GM23338 (cell line): ENCODE measurements at regions not wholly inside any gene's neighbourhood (a gene's known extent, or its start where the extent isn't known, plus 50 kb on each side); places are given as distances from the start of the nearest gene placed in this dataset.

Experiments
- ATAC-seq: fragments of 200-7000 bp; cut with Tn5 transposase; 3 replicates; pipeline ENCODE4 v1.9.1; 2020
- DNase-seq: peaks from one replicate; pipeline ENCODE4 v3.0.0-alpha.2; 2015; ENCODE audit warnings: low spot score
- H2AFZ ChIP-seq: fragments of 200-600 bp; sonication (generic); 2 replicates; pipeline ENCODE4 v1.8.0; 2016; ENCODE audit warnings: antibody characterized with exemption, mild to moderate bottlenecking, moderate library complexity
- H3F3A ChIP-seq: fragments of 200-600 bp; sonication (generic); replicated peaks from 2 replicates; pipeline ENCODE4 v1.8.0; 2017; ENCODE audit warnings: antibody characterized with exemption, mixed run types, low read depth
- H3K27ac ChIP-seq: fragments of 200-600 bp; sonication (generic); 2 replicates; pipeline ENCODE4 v1.6.1; 2016; ENCODE audit warnings: low read depth
- H3K27me3 ChIP-seq: fragments of 200-600 bp; sonication (generic); 2 replicates; pipeline ENCODE4 v1.8.0; 2016; ENCODE audit warnings: mild to moderate bottlenecking, mixed run types, moderate library complexity; ENCODE audit not compliant: insufficient read depth
- H3K36me3 ChIP-seq: fragments of 200-600 bp; sonication (generic); 2 replicates; pipeline ENCODE4 v1.8.0; 2016; ENCODE audit warnings: mild to moderate bottlenecking; ENCODE audit not compliant: insufficient read depth
- H3K4me1 ChIP-seq: fragments of 200-600 bp; sonication (generic); 2 replicates; pipeline ENCODE4 v1.8.0; 2016; ENCODE audit warnings: mild to moderate bottlenecking, moderate library complexity; ENCODE audit not compliant: insufficient read depth
- H3K4me2 ChIP-seq: fragments of 200-600 bp; sonication (generic); 2 replicates; pipeline ENCODE4 v1.7.1; 2017; ENCODE audit warnings: mixed run types
- H3K4me3 ChIP-seq: fragments of 200-600 bp; sonication (generic); 2 replicates; pipeline ENCODE4 v1.6.1; 2016; ENCODE audit warnings: mixed run types
- H3K79me2 ChIP-seq: fragments of 200-600 bp; sonication (generic); replicated peaks from 2 replicates; pipeline ENCODE4 v1.8.0; 2017; ENCODE audit warnings: mild to moderate bottlenecking; ENCODE audit not compliant: insufficient read depth
- H3K9me2 ChIP-seq: fragments of 200-600 bp; sonication (generic); 2 replicates; pipeline ENCODE4 v1.8.0; 2017; ENCODE audit not compliant: insufficient read depth
- H4K20me1 ChIP-seq: fragments of 200-600 bp; sonication (generic); replicated peaks from 2 replicates; pipeline ENCODE4 v1.8.0; 2017; ENCODE audit warnings: mild to moderate bottlenecking; ENCODE audit not compliant: insufficient read depth
- H3K27ac Mint-ChIP-seq: 2 replicates; pipeline ENCODE4 v1.8.0; 2020; ENCODE audit warnings: inconsistent platforms, mild to moderate bottlenecking, moderate library complexity, mixed read lengths
- H3K27me3 Mint-ChIP-seq: 3 replicates; pipeline ENCODE4 v1.8.0; 2022; ENCODE audit warnings: low read depth, mild to moderate bottlenecking, moderate library complexity, mixed read lengths, inconsistent platforms; ENCODE audit not compliant: insufficient read depth, poor library complexity
- H3K36me3 Mint-ChIP-seq: 3 replicates; pipeline ENCODE4 v1.8.0; 2021; ENCODE audit warnings: low read depth, mild to moderate bottlenecking, inconsistent platforms, moderate library complexity, mixed read lengths
- H3K4me1 Mint-ChIP-seq: 3 replicates; pipeline ENCODE4 v1.8.0; 2020; ENCODE audit warnings: mild to moderate bottlenecking, inconsistent platforms, mixed read lengths
- H3K4me3 Mint-ChIP-seq: 3 replicates; pipeline ENCODE4 v1.8.0; 2021; ENCODE audit warnings: moderate library complexity, mild to moderate bottlenecking, inconsistent platforms, mixed read lengths
- H3K9me3 Mint-ChIP-seq: 3 replicates; pipeline ENCODE4 v1.8.0; 2020; ENCODE audit warnings: moderate library complexity, mild to moderate bottlenecking, inconsistent platforms, mixed read lengths
- CTCF ChIP-seq, 2 experiments: fragments of 200-600 bp in 1 of 2; sonication (generic) in 1 of 2; conservative IDR thresholded peaks; 2 replicates each; pipeline versions ENCODE4 v1.5.1 to v1.6.1; 2016 to 2017; ENCODE audit warnings: antibody characterized with exemption in 2 of 2, low read depth in 2 of 2, mild to moderate bottlenecking in 2 of 2, moderate library complexity in 1 of 2
- JUNB ChIP-seq: IDR thresholded peaks from one replicate; pipeline ENCODE4 v1.6.1; 2016; ENCODE audit warnings: antibody characterized with exemption; ENCODE audit not compliant: unreplicated experiment
- POLR2AphosphoS5 ChIP-seq: IDR thresholded peaks from 2 replicates; pipeline ENCODE4 v1.6.1; 2016; ENCODE audit warnings: antibody characterized with exemption, low read depth
- ZNF114 ChIP-seq: fragments of 250-450 bp; sonication (Bioruptor Pico); IDR thresholded peaks from 2 replicates; pipeline ENCODE4 v1.5.0; 2020; ENCODE audit warnings: mild to moderate bottlenecking, moderate library complexity
- ZNF462 ChIP-seq: fragments of 250-450 bp; sonication (Bioruptor Pico); IDR thresholded peaks from 2 replicates; pipeline ENCODE4 v1.5.0; 2020; ENCODE audit warnings: mild to moderate bottlenecking, moderate library complexity

GRCh38 chr1:190633488-190633887 lies 155.8 kb upstream of the BRINP3 start:
- no peaks in the 10 kb centered on the region for H3F3A ChIP-seq
- H4K20me1 ChIP-seq = no peaks in the 10 kb centered on the region
- no peak overlapping the region for H3K4me3 ChIP-seq
- no peaks in the 10 kb centered on the region for H3K79me2 ChIP-seq
- no peaks in the 10 kb centered on the region for H3K4me1 ChIP-seq
- ATAC-seq (peak; percentile 88), DNase-seq (peak; percentile 63)
- Mint-ChIP-seq H3K4me1 (no peaks in the 10 kb centered on the region), H3K9me3 (no peaks in the 10 kb centered on the region), H3K4me3 (no peak overlapping the region), H3K27ac (no peak overlapping the region), H3K27me3 (peaks cover 2% of the 10 kb centered on the region), H3K36me3 (no peaks in the 10 kb centered on the region)
- no peaks in the 10 kb centered on the region for H3K9me2 ChIP-seq
- H2AFZ ChIP-seq = no peak overlapping the region
- H3K4me2 ChIP-seq = no peak overlapping the region
- TF ChIP-seq ZNF462 (no peak), ZNF114 (no peak), CTCF (conservative IDR thresholded peaks at IDR 0.05; ENCODE audit: low read depth in 2 of 2) (peak; percentile 57 to 76)
- H3K36me3 ChIP-seq = no peaks in the 10 kb centered on the region
- H3K27me3 ChIP-seq = no peaks in the 10 kb centered on the region
- no peak overlapping the region for H3K27ac ChIP-seq

GRCh38 chr1:190634134-190634533 lies 156.5 kb upstream of the BRINP3 start:
- DNase-seq = no peak
- Histone ChIP-seq H3K79me2 (no peaks in the 10 kb centered on the region), H4K20me1 (no peaks in the 10 kb centered on the region), H3K4me3 (no peak overlapping the region), H2AFZ (no peak overlapping the region), H3K4me1 (no peaks in the 10 kb centered on the region), H3K27ac (no peak overlapping the region), H3F3A (no peaks in the 10 kb centered on the region), H3K27me3 (no peaks in the 10 kb centered on the region), H3K36me3 (no peaks in the 10 kb centered on the region), H3K4me2 (no peak overlapping the region), H3K9me2 (no peaks in the 10 kb centered on the region)
- Mint-ChIP-seq H3K27ac (no peak overlapping the region), H3K4me3 (no peak overlapping the region), H3K4me1 (no peaks in the 10 kb centered on the region), H3K9me3 (no peaks in the 10 kb centered on the region), H3K36me3 (no peaks in the 10 kb centered on the region), H3K27me3 (peaks cover 2% of the 10 kb centered on the region)
- ATAC-seq = no peak
- TF ChIP-seq ZNF462 (no peak), JUNB (no peak), POLR2AphosphoS5 (no peak), ZNF114 (no peak)
